ENCODE measurements at regions not wholly inside any gene's neighbourhood (a gene's known extent, or its start where the extent isn't known, plus 50 kb on each side); places are given as distances from the start of the nearest gene placed in this dataset.

- no peak overlapping the region for H3K4me3 Mint-ChIP-seq (ENCODE audit: unreplicated experiment)
- H3K9me3 Mint-ChIP-seq (ENCODE audit: low read depth), result no peaks in the 10 kb centered on the region
- no peak overlapping the region for H3K27ac Mint-ChIP-seq (ENCODE audit: unreplicated experiment)
- TF ChIP-seq, protein P1, sequence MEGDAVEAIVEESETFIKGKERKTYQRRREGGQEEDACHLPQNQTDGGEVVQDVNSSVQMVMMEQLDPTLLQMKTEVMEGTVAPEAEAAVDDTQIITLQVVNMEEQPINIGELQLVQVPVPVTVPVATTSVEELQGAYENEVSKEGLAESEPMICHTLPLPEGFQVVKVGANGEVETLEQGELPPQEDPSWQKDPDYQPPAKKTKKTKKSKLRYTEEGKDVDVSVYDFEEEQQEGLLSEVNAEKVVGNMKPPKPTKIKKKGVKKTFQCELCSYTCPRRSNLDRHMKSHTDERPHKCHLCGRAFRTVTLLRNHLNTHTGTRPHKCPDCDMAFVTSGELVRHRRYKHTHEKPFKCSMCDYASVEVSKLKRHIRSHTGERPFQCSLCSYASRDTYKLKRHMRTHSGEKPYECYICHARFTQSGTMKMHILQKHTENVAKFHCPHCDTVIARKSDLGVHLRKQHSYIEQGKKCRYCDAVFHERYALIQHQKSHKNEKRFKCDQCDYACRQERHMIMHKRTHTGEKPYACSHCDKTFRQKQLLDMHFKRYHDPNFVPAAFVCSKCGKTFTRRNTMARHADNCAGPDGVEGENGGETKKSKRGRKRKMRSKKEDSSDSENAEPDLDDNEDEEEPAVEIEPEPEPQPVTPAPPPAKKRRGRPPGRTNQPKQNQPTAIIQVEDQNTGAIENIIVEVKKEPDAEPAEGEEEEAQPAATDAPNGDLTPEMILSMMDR (IDR thresholded peaks at IDR 0.05), result no peak
- H3K4me1 Mint-ChIP-seq (ENCODE audit: low read depth), result no peaks in the 10 kb centered on the region
- H3K27me3 Mint-ChIP-seq (ENCODE audit: low read depth), result no peaks in the 10 kb centered on the region
- no peak for DNase-seq (ENCODE audit: low spot score)
- H3K36me3 Mint-ChIP-seq (ENCODE audit: low read depth), result no peaks in the 10 kb centered on the region
These were observed 59.8 kb upstream of the THBS2 start for GRCh38 chr6:169313347-169314010.

DNA sequence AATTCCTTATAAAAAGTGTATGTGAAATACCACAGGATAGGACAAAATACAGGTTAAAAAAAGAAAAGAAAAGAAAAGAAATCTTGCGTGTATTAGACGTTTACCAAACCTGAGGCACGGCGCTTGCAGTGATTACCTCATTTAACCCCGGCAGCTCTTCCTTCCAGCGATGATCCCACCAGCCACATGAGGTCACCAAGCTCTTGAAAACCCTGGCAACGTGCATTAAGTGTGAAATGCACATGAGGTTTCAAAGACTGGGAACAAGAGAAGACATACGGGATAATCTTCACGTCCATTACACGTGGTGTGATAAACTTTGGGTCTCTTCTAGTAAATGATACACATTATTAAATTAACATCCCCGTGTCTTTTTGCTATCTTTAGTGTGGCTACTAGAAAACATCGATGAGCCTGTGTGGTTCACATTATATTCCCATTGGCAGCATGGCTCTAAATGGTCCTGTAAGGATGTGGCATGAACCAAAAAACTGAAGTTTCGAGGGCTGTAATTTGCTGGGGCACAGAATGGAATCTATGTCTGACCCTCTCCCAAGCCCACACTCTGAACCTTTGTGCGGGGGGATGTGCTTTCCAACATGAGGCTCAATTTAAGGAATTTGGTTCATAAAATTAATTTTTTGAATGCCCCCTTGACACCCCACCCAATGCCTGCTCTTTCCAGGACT, 59.2 kb upstream of the THBS2 start:
- Mint-ChIP-seq H3K36me3 (ENCODE audit: low read depth) (no peaks in the 10 kb centered on the region), H3K9me3 (ENCODE audit: low read depth) (no peaks in the 10 kb centered on the region), H3K4me3 (ENCODE audit: unreplicated experiment) (no peak overlapping the region), H3K27me3 (ENCODE audit: low read depth) (no peaks in the 10 kb centered on the region), H3K27ac (ENCODE audit: unreplicated experiment) (no peak overlapping the region), H3K4me1 (ENCODE audit: low read depth) (no peaks in the 10 kb centered on the region)
- TF ChIP-seq, protein P1 (IDR thresholded peaks at IDR 0.05), result no peak
- no peak for DNase-seq (ENCODE audit: low spot score)

DNA sequence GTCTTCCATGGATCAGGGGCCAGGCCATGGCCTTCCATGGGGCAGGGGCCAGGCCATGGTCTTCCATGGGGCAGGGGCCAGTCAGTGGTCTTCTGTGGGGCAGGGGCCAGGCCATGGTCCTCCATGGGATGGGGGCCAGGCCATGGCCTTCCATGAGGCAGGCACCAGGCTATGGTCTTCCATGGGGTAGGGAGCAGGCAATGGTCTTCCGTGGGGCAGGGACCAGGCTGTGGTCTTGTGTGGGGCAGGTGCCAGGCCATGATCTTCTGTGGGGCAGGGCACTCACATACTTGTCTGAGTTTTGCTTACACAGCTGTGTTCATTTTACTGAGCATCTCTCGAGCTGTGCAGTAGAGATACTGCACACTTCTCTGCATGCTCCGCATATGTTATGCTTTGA, 57.3 kb upstream of the THBS2 start:
- Mint-ChIP-seq H3K4me3 (ENCODE audit: unreplicated experiment) (no peak overlapping the region), H3K9me3 (ENCODE audit: low read depth) (peaks cover 10% of the 10 kb centered on the region), H3K36me3 (ENCODE audit: low read depth) (peaks cover 7% of the 10 kb centered on the region), H3K27me3 (ENCODE audit: low read depth) (no peaks in the 10 kb centered on the region), H3K4me1 (ENCODE audit: low read depth) (no peaks in the 10 kb centered on the region), H3K27ac (ENCODE audit: unreplicated experiment) (no peak overlapping the region)
- TF ChIP-seq, protein P1 (IDR thresholded peaks at IDR 0.05), result no peak
- DNase-seq (ENCODE audit: low spot score), result no peak
